ENCODE measurements at regions not wholly inside any gene's neighbourhood (a gene's known extent, or its start where the extent isn't known, plus 50 kb on each side); places are given as distances from the start of the nearest gene placed in this dataset.

DNA sequence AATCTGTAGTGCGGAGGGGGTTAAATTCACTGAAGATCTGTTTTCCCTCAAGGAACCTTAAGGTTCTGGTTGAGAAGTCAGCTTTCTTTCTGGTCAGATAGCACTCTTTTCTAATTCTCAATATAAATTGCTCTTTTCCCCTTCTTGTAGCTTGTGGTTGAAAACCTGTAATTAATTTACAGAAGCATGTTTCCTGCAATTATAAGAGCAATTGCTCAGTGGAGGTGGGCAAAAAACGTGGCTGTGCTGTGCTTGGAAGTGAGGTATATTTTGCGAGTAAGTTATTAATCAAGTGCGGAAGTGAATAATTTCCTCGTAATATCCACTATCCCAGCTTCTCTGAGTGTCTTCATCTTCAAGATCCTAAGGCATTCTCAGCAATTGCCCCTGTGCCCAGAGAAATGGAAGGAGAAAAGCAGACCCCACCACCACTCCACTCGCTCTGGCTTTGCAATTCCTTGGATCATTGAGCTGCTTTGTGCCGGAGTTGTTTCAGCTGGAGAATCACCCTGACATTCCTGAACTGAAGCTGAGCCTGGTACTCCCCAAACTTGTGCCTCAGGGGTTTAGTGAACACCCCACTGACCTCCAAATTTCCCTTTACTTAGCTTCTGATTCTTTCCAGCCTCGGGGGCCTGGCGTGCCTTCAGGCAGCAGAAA, 140.6 kb downstream of the LRRC70 start:
- H3K4me1 ChIP-seq (ENCODE audit: insufficient read depth, low read length) = peaks cover 8% of the 10 kb centered on the region
- H3K4me3 ChIP-seq (ENCODE audit: low read length) = no peak overlapping the region
- H3K27me3 ChIP-seq (ENCODE audit: insufficient read depth, low read length) = no peaks in the 10 kb centered on the region
- H3K9me3 ChIP-seq (ENCODE audit: low read depth, low read length) = no peaks in the 10 kb centered on the region

GRCh38 chr5:62718324-62718723, 139.7 kb downstream of the LRRC70 start:
- Histone ChIP-seq H3K4me1 (ENCODE audit: insufficient read depth, low read length) (peaks cover 8% of the 10 kb centered on the region), H3K27me3 (ENCODE audit: insufficient read depth, low read length) (no peaks in the 10 kb centered on the region), H3K4me3 (ENCODE audit: low read length) (no peak overlapping the region), H3K9me3 (ENCODE audit: low read depth, low read length) (no peaks in the 10 kb centered on the region)

GRCh38 chr5:62717301-62717933, 138.8 kb downstream of the LRRC70 start:
- Histone ChIP-seq H3K9me3 (ENCODE audit: low read depth, low read length) (no peaks in the 10 kb centered on the region), H3K27me3 (ENCODE audit: insufficient read depth, low read length) (no peaks in the 10 kb centered on the region), H3K4me1 (ENCODE audit: insufficient read depth, low read length) (peaks cover 8% of the 10 kb centered on the region), H3K4me3 (ENCODE audit: low read length) (no peak overlapping the region)

- Histone ChIP-seq H3K4me1 (ENCODE audit: insufficient read depth, low read length) (no peaks in the 10 kb centered on the region), H3K27me3 (ENCODE audit: insufficient read depth, low read length) (no peaks in the 10 kb centered on the region), H3K4me3 (ENCODE audit: low read length) (no peak overlapping the region), H3K9me3 (ENCODE audit: low read depth, low read length) (no peaks in the 10 kb centered on the region)
Measured at GRCh38 chr5:62714296-62714695, 135.7 kb downstream of the LRRC70 start.

DNA sequence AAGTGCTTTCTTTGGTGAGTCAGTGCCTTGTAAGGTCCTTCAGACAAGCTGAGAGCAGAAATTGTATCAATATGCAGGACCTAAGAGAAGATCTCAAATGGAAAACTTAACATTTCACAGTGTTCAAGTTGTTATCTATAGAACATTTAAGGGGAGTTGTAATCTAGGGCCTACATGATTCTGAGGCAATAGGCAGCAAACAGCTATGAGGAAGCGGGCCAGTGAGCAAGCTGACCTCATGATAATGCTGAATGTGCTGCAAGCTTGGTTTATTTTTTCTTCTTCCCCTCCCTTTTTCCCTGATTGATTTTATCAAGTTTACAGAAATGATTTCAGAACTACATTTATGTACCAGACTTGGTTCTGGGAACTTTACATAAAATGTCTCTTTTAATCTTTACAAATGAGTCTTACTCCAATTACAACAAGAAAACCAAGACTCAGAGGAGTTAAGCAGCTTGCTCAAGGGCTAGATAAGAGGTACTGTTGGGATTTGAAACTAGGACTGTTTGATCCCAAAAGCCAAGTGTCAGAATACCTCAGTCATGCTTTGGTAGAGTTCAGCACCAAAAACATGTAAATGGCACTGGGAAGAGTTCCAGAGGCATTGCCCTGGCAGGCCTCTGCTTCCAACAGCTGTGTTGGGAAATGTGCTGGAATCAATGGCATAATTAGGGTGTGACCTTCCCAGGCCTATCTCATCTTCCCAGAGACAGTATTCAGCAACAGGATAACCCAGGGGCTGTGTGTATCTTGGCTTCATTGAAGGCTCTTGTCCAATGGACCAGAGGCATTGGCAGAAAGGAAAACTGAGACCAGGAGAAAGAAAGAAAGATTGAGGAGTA, 130.1 kb downstream of the LRRC70 start:
- H3K4me3 ChIP-seq (ENCODE audit: low read length) = no peak overlapping the region
- H3K27me3 ChIP-seq (ENCODE audit: insufficient read depth, low read length) = no peaks in the 10 kb centered on the region
- peaks cover 16% of the 10 kb centered on the region for H3K4me1 ChIP-seq (ENCODE audit: insufficient read depth, low read length)
- H3K9me3 ChIP-seq (ENCODE audit: low read depth, low read length) = no peaks in the 10 kb centered on the region

DNA sequence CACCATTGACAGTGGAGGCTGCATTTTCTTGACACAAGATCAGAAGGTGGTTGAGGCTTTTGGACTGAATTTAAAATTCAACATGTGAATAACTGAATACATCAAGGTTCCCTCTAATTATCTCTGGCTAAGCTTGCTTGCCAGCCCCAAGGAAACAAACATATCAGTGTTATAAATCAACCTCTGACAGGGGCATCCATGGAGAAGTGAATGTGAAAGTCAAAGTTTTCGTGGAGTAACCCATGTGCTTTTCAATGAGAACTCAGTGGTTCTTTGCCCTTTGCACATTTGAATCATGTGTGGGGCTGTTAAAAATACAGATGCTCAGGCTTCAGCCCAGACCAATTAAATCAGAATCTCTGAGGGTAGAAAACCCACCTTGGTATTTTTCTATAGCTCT, 128.9 kb downstream of the LRRC70 start:
- H3K4me1 ChIP-seq (ENCODE audit: insufficient read depth, low read length) = peaks cover 16% of the 10 kb centered on the region
- no peaks in the 10 kb centered on the region for H3K9me3 ChIP-seq (ENCODE audit: low read depth, low read length)
- no peak overlapping the region for H3K4me3 ChIP-seq (ENCODE audit: low read length)
- no peaks in the 10 kb centered on the region for H3K27me3 ChIP-seq (ENCODE audit: insufficient read depth, low read length)

DNA sequence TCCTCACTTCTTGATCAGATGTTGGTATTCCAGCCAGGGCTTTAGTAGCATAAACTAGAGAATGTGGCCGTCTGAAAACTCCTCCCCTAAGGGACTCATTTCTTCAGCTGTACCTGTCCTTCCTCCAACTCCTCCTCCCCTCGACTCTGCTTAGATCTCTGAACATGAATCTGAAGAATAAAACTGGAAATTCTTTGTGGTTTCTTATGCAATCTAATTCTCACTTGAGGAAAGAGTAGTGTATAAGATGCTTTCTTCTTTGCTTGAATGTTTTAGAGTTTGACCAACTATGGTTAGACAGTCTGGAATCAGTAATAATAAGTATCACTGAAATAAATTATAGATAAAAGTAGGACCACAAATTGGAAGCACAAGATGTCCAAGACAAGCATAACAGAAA, 128.5 kb downstream of the LRRC70 start:
- H3K4me3 ChIP-seq (ENCODE audit: low read length) = no peak overlapping the region
- no peaks in the 10 kb centered on the region for H3K9me3 ChIP-seq (ENCODE audit: low read depth, low read length)
- H3K4me1 ChIP-seq (ENCODE audit: insufficient read depth, low read length) = peaks cover 16% of the 10 kb centered on the region
- no peaks in the 10 kb centered on the region for H3K27me3 ChIP-seq (ENCODE audit: insufficient read depth, low read length)

- Histone ChIP-seq H3K9me3 (ENCODE audit: low read depth, low read length) (no peaks in the 10 kb centered on the region), H3K27me3 (ENCODE audit: insufficient read depth, low read length) (no peaks in the 10 kb centered on the region), H3K4me1 (ENCODE audit: insufficient read depth, low read length) (peaks cover 16% of the 10 kb centered on the region), H3K4me3 (ENCODE audit: low read length) (no peak overlapping the region)
Measured at GRCh38 chr5:62705022-62705421, 126.4 kb downstream of the LRRC70 start.

GRCh38 chr5:62702126-62702525, 123.5 kb downstream of the LRRC70 start:
- Histone ChIP-seq H3K9me3 (ENCODE audit: low read depth, low read length) (no peaks in the 10 kb centered on the region), H3K27me3 (ENCODE audit: insufficient read depth, low read length) (no peaks in the 10 kb centered on the region), H3K4me1 (ENCODE audit: insufficient read depth, low read length) (peaks cover 5% of the 10 kb centered on the region), H3K4me3 (ENCODE audit: low read length) (no peak overlapping the region)

DNA sequence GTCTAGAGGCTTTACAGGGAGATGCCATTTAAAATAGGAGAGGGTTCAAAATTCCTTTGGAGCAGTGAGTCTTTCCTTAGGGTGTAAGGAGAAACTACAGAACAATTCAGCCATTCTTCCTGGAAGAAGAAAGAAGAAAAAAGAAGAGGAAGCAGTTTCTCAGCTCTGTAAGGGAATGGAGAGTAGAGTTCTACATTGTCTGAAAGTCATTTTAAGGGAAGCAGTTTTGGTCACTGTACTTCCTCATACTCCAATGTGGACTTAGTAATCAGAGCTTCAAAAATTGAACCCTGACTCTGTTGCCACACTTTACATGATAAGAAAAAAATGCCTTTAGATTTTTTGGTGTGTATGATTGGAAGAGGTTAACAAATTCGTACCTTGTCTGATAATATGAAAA, 122.4 kb downstream of the LRRC70 start:
- Histone ChIP-seq H3K4me1 (ENCODE audit: insufficient read depth, low read length) (no peaks in the 10 kb centered on the region), H3K9me3 (ENCODE audit: low read depth, low read length) (no peaks in the 10 kb centered on the region), H3K27me3 (ENCODE audit: insufficient read depth, low read length) (no peaks in the 10 kb centered on the region), H3K4me3 (ENCODE audit: low read length) (no peak overlapping the region)

DNA sequence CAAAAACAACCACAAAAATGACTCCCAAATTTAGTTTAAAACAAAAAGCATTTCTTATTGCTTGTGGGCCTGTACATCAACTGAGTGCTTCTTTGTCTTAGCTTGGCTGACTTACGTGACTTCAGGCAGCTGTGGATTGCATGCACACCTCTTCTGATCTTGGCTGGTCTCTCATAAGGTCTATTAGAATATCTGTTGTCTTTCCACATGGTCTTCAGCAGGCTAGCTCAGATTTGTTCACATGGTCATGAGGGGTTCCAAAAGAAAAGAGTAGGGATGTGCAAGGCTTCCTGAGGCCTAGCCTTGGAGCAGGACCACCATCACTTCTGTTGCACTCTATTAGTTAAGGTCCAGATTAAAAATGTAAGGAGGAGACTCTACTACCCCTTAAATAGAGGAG, 120.1 kb downstream of the LRRC70 start:
- no peaks in the 10 kb centered on the region for H3K9me3 ChIP-seq (ENCODE audit: low read depth, low read length)

DNA sequence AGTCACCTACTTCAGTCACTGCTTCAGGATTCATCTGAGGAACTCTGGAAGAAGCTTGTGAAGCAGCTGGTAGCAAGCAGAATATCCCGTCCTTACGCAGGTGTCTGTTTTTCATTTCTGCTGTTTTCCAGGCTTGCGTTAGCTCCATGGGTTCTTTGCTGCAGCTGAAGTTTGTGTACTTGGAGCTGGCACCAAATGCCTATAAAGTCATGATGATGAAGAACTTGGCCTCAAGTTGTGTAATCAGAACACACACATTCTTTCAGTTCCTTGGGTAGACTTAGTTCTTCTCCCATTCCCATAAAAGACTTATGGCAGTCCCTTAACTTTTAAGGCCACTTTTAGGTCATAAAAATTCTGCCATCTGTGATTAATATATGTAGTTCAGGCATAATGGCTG, 116.7 kb downstream of the LRRC70 start:
- Histone ChIP-seq H3K27me3 (ENCODE audit: insufficient read depth, low read length) (no peaks in the 10 kb centered on the region), H3K4me1 (ENCODE audit: insufficient read depth, low read length) (peaks cover 8% of the 10 kb centered on the region), H3K9me3 (ENCODE audit: low read depth, low read length) (no peaks in the 10 kb centered on the region), H3K4me3 (ENCODE audit: low read length) (no peak overlapping the region)

More for the DNA sequence above, 120.1 kb downstream of the LRRC70 start:
- Histone ChIP-seq H3K27me3 (ENCODE audit: insufficient read depth, low read length) (no peaks in the 10 kb centered on the region), H3K4me1 (ENCODE audit: insufficient read depth, low read length) (no peaks in the 10 kb centered on the region), H3K4me3 (ENCODE audit: low read length) (no peak overlapping the region)

DNA sequence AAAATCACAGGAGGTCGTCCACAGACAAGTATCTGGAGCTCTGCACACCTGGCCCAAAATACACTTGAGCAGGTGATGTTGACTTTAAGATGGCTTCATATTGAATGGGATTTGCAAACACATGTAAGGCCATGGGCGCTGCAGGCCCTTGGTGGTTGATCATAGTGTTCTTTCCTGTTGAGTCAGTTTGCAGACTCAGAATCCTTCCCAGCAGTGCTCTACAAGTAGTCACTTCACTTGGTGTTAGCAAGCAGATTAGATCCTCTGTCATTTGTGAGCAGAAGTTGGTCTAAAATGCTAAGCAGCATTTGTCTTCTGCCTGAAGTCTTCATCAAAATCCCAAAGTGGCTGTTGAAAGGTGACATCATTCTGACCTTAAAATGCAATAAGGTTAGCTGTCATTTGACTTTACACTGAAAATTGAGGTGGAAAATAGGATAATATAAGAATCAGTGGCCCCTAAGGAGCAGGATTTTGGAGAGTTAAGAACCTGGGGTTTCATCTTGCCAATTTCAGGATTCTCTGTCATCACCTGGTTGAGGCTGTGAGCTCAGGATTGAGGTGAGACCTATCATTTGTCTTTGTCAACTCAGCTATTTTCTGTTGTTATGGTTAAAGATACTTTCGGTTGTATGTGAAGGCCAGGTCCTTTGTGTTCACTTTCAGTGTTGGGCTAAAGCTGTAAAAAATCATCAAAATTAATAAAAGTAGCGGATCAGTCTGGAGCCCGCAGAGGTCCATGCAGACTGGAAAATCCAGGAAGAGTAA, 114.5 kb downstream of the LRRC70 start:
- H3K4me3 ChIP-seq (ENCODE audit: low read length) = no peak overlapping the region
- peaks cover 19% of the 10 kb centered on the region for H3K4me1 ChIP-seq (ENCODE audit: insufficient read depth, low read length)
- no peaks in the 10 kb centered on the region for H3K9me3 ChIP-seq (ENCODE audit: low read depth, low read length)
- H3K27me3 ChIP-seq (ENCODE audit: insufficient read depth, low read length) = no peaks in the 10 kb centered on the region

DNA sequence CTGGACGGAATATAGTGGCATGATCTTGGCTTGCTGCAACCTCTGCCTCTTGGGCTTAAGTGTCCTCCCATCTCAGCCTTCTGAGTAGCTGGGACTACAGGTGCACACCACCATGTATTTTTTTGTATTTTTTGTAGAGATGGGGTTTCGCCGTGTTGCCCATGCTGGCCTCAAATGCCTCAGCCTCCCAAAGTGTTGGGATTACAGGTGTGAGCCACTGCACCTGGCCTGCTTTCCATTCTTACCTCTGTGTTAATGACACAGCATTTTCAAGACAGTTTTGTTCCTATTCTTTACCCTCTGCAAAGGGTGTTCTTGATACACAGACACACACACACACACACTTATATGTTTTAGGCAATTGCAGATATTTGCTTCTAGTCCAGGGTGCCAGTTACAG, 113.3 kb downstream of the LRRC70 start:
- Histone ChIP-seq H3K27me3 (ENCODE audit: insufficient read depth, low read length) (no peaks in the 10 kb centered on the region), H3K4me3 (ENCODE audit: low read length) (no peak overlapping the region), H3K4me1 (ENCODE audit: insufficient read depth, low read length) (peaks cover 19% of the 10 kb centered on the region), H3K9me3 (ENCODE audit: low read depth, low read length) (no peaks in the 10 kb centered on the region)

- H3K9me3 ChIP-seq (ENCODE audit: low read depth, low read length) = no peaks in the 10 kb centered on the region
Measured at GRCh38 chr5:62690421-62690820, 111.8 kb downstream of the LRRC70 start.

More at GRCh38 chr5:62690421-62690820, 111.8 kb downstream of the LRRC70 start:
- no peaks in the 10 kb centered on the region for H3K27me3 ChIP-seq (ENCODE audit: insufficient read depth, low read length)
- H3K4me3 ChIP-seq (ENCODE audit: low read length) = no peak overlapping the region
- peaks cover 19% of the 10 kb centered on the region for H3K4me1 ChIP-seq (ENCODE audit: insufficient read depth, low read length)
